ENCODE measurements at regions not wholly inside any gene's neighbourhood (a gene's known extent, or its start where the extent isn't known, plus 50 kb on each side); places are given as distances from the start of the nearest gene placed in this dataset.

DNA sequence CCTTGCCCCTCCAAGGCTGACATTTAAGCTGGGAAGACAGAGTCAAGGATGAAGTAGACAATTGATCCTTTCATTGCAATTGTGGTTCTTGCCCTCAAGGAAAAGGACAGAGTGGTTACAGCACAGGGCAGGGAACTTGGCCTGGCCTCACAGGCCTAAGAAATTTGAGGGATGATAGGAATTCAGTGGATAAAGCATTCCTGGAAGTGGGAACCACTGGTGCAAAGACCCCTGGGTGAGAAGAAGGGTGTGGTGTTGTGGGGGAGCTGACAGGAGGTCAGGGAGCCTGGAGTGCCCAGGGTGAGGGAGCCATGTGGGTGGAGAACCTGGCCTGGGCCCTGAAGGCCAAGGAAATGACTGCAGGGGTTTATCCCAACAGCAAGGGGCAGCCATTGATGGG, 287.4 kb downstream of the UACA start:
- DNase-seq (ENCODE audit: low read depth in 2 of 2, low spot score in 1 of 2): no peak

DNA sequence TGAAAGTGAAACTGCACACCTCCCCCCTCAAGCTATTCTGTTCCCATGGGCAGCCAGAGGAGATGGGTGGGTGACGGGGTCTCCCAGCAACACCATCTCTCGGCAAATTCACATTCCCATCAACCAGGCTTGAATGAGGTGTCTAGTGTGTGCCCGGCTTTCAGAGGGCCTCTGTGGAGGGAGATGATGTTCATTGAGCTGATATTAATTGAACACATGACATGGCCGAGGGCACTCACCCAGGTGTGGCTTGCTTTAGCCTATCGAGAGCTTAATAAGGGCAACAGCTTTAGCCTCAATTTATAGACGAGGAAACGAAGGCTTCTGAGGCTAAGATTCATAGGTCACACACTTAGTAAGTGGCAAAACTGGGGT, 288.0 kb downstream of the UACA start:
- DNase-seq (ENCODE audit: low read depth in 2 of 2, low spot score in 1 of 2): no peak

DNA sequence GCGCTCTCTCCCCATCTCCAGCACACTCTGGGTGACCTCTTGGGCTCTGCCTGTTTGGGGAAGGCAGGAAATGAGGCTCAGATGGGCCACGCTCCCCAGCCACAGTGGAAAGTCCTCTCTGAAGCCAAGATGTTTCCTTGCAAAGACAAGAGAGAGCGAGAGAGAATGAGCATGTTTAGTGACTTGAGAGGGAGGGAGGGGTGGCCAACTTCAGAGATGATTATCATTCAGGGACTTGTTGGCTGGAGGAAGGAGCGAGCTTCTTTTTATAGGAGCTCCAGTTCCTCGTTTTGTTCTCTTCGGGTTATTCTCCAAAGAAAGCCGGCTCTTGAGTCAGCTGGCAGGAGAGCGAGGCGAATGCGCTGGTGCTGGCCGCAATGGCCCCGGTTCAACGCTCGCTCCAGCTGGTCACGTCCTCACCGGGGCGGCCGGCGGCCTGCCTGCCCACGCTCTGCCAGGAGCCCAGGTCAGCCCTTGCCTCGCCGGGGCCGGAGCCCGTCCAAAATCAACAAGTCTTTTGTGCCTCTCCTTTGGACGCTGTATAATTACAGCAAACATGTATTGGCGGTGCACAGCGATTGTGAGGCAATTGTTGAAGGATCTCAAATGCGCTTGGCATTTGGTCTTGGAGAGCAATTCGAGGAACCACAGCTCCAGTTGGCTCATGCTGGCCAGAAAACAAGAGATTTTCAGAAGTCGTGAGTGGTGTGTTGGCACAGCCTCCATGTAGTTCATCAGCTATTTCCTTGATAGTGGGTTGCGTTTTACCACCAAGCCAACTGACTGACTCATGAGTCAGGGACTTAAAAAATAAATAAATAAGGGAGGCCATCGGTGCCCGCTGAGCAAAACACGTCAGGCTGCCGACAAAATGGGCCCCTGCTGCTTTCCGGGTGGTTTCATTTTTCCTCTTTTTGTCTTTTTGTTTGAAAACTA, 288.6 kb downstream of the UACA start:
- DNase-seq (ENCODE audit: low read depth in 2 of 2, low spot score in 1 of 2): no peak

DNA sequence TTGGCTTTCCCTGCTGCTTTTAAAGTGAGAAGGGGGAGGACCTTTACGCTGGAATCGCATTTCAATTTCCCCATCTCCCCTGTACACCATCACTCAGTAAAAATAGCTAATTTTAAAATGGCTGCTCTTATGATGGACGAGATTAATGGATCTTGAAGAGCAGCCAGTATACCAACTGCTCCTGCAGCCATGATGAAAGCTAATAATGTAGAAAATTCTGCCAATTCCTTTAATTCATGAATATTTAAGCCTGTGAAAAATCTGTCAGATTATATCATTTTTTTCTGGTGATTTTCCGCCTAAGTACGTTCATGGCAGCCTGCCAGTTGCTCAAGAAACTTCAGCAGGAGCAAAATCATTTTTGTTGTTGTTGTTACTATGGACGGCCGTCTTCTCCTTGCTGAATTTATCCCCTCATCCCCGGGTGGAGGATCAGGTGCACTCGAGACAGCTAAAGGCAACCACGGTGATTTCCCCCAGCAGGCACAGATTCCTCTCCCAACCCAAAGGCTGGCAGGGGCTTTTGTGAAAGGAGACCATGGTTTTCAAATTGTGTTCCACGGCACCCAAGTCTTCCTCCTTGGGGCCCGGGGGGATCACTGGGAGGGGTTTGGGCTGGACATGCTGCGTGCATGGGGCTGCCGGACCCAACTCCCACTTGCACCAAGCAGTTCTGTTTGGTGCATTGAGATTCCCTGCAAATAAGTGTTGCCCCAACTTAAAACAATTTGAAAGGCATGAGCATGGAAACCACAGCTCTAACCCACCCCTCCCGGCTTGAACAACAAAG, 289.6 kb downstream of the UACA start:
- no peak for DNase-seq (ENCODE audit: low read depth in 2 of 2, low spot score in 1 of 2)

DNA sequence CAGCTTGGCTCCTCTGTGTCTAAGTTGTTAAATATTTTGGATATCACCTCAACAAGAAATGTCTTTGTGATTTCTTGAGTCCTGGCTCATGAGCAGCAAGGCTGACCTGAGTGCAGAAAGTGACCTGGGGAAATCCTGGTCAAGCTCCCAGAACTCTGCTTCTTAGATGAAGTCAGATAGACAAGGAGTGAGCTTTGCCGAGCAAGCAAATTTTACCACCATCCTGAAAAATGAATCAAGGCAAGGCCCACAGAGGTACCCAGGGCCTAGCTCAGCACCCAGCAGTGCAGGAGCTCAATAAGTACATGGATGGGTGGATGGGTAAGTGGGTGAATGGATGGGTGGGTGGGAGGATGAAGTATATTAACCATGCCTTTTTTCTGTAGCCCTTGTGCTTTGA, 291.8 kb downstream of the UACA start:
- no peak for DNase-seq (ENCODE audit: low read depth in 2 of 2, low spot score in 1 of 2)

DNA sequence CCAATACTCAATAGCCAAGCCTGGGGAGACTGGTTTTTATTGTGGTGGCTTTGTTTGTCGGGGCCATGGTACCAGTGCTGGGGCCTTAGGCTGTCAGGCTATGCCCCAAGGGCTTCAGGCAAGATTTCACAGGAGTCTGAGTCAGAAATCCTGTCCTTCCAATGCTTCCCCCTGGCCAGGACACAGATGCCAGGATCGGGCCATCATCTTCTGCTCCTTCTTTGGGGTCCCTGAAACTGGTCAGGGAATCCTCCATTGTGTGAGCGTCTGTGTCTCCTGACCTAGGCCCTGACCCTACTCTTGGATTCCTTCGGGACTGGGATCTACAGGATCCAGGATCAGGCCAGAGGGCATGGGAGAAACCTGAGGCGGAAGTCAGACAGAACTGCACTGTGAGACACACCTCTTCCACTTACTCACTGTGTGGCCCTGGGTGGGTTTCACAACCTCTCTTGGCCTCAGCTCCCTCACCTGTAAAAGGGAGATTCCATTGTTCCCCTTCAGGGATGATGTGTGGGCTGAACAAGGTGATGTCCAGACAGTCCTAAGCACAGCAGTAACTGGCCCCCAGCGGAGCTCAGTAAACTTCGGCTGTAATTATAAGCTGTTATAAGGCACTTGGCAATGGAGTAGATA, 292.7 kb downstream of the UACA start:
- DNase-seq (ENCODE audit: low read depth in 2 of 2, low spot score in 1 of 2): no peak

DNA sequence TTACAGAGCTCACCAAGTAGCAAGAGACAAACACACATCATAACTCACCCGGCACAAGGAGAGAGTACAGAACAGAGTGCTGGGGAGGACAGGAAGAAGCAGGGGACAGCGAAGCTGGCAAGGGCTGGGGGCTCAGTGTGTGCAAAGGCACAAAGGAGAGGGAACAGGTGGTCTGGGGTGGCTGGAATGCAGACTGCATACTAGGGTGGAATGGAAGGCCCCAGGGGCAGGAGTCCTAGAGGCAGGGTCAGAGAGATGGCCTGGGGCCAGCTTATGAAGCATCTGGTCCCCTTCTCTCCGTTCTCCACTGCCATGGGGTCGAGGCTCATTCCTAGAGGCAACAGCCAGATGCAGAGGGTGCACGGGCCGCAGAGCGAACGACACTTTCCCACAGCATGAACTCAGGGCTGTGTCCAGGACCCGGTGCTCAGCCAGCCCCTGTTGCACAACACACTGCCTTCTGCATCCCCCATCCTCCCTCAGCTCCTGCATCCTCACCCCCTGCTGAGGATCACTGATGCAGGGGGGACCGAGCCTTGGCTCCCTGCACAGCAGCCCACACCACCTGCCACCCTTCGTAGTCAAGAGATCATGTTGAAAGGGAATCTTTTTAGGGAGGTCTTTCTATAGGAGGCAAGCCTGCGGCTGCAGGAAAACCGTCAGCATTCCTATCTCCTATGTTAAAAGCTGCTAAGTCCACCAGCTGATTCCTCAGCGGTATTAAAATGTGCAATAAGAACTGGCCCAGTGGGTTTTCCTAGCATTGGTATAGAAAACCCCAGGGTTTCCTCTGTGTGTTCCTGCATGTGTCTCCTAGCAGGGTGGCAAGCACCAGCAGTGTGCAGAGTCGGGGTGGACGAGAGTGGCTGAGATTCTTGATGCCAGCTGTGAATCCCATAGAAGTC, 293.5 kb downstream of the UACA start:
- no peak for DNase-seq (ENCODE audit: low read depth in 2 of 2, low spot score in 1 of 2)

DNA sequence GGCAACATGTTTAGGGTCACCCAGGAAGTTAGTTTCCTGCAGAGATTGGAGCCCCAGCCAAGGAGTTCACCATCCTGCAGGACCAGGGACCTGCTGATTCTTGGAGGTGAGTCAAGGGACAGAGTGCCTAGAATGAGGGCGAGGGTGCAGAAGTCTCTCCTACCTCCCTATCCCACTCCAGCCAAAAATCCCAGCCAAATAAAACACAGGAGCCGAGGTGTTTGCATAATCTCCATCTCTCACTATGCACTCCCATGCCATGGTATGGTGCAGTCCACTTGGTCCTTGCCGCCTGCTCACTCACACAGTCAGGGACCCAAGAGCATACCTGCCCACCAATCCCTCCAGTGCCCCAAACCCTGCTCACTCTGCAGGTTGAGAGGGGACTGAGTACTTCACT, 294.2 kb downstream of the UACA start:
- no peak for DNase-seq (ENCODE audit: low read depth in 2 of 2, low spot score in 1 of 2)

DNA sequence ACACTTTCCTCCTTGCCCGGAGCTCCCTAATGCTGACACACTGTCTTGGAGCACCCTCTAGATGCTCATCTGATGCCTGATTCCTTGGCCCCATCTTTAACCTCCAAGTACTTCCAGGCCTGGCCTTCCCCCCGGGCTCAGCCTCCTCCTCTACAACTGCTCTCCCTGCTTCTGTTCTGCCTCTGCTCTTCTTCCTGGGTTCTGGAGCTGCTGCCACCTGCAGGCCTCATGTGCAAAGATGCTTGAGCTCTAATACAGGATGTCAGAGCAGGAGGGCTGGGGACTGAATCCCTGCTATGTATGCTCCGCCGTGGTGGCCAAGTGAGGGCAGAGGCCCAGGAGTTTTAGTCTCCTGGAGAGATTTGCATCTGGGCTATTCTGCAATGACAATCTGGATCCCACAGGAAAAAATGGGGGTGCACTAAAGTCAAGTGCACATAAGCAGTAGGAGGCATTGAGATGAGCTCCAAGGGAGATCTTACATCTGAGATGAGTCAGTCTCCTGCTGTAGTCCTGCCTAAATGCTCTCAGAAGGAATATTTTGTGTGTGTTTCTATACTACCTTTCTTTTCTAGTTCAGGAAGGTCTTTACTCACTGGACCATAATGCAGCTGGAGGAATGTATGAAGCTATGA, 296.3 kb downstream of the UACA start:
- DNase-seq (ENCODE audit: low read depth in 2 of 2, low spot score in 1 of 2): peak in 1 of 2 donors; percentile 23

DNA sequence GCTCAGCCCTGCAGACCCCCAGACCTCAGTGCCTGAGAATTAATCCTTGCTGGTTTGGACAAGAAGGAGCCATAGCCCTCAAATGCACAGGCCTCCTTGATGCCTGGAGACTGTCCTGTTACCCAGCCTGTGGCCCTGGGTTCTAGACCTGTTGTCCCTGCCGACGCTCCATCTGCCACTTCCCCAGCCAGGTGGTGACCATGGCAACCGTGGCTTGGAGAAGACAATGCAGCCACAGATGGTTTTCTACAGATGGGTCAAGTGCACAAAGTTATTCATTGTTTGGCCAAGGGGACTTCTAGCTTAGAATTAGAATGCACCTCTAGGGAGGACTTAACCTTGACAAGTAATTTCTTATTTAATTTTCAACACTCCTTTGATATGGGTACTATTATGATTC, 297.1 kb downstream of the UACA start:
- no peak for DNase-seq (ENCODE audit: low read depth in 2 of 2, low spot score in 1 of 2)

DNA sequence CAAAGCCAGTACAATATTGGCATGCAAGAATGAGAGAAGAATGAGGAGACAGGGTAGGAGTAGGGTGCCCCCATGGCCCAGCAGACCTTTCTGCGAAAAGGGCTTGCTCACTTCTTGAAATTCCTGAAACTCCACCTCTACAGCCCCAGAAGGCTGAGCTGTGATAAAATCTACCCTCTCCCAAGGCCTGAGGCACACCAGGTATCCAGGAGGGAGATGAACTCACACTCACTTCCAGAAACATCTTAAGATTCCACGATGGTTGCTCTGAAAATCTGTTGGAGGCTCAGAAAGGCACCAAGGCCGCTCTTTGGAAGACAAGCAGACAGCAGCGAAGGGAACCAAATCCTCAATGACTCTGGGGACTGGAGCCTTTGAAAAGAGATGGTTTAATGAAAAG, 297.5 kb downstream of the UACA start:
- no peak for DNase-seq (ENCODE audit: low read depth in 2 of 2, low spot score in 1 of 2)

DNA sequence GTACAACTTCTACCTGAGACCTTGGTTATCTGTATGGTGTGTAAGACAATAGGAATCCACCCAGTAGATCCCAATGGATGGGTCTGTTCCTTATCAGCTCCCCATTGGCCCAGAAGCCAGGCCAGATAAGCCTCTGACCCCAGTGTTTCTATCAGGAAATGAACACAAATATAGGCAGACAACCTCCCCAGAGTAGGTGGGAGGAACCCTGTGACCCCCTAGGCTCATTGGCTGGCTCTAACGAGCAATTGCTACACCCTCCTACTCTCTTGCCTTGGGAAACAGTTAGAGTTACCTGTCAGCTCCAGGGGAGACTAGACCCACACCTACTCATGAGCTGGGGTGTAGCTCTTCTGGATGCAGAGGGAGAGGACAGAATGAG, 299.9 kb downstream of the UACA start:
- no peak for DNase-seq (ENCODE audit: low read depth in 2 of 2, low spot score in 1 of 2)

DNA sequence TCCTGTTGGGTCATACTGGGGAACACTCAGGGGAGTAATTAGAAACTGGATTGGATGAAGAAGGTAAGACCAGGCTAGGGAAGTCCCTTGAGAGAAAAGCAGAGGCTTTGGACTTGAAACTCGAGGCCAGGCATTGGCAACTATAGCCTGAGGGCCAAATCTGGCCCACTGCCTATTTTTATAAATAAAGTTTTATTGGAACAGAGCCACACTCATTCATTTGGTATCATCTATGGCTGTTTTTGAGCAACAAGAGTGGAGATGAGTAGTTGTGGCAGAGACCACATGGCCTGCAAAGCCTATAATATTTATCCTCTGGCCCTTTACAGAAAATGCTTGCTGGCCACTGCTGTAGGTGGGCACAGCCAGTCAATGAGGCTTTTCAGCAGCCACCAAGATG, 301.4 kb downstream of the UACA start:
- DNase-seq (ENCODE audit: low read depth in 2 of 2, low spot score in 1 of 2): no peak

DNA sequence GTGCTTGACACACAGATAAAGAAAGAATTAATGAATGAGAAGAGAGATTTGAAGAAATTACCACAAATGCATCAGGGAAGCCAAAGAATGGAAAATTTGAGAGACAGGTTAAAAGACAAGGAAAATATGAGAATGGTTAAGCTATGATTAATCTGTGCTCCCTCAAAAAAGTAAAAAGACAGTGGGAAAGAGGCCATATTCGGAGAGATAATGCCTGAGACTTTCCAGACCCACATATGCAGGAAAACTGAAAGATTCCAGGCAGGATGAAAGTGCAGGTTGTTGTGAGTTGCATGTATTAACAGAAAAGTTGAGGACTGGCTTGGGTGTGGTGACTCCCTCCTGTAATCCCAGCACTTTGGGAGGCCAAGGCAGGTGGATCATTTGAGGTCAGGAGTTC, 302.3 kb downstream of the UACA start:
- DNase-seq (ENCODE audit: low read depth in 2 of 2, low spot score in 1 of 2): no peak

DNA sequence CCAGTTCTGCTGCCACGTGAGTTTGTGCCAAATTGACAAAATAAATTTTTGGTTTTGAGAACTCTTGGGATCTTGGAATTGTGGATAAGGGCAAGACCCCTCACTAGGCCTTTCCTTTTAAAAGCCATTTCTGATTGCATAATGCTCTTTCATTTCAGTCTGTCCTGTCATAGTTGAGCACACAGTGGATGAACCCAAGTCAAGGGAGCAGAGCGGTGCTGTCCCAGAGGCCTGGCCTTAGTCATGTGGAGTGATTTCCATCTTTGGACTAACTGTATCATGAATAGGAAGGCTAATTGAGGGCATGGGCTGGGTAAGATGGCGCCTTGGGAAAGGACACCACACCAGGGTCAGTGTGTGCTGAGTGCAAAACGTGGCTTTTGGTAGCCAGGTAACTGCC, 304.0 kb downstream of the UACA start:
- no peak for DNase-seq (ENCODE audit: low read depth in 2 of 2, low spot score in 1 of 2)

DNA sequence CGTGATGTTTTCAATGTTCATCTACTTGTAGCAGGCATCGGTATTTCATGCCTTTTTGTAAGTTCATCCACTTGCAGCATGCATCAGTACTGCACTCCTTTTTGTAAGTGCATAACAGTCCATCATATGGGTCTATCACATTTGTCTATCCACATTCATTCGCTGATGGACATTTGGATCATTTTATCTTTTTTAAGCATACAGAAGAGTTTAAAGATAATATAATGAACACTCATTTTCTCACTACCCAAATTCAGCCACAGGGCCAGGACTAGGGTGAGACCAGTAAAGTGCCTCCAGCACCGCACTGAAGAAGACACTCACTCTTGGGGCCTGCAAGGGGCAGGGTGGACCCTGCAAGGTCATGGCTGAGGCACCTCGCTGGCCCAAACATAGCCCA, 309.6 kb downstream of the UACA start:
- no peak for DNase-seq (ENCODE audit: low read depth in 2 of 2, low spot score in 1 of 2)

DNA sequence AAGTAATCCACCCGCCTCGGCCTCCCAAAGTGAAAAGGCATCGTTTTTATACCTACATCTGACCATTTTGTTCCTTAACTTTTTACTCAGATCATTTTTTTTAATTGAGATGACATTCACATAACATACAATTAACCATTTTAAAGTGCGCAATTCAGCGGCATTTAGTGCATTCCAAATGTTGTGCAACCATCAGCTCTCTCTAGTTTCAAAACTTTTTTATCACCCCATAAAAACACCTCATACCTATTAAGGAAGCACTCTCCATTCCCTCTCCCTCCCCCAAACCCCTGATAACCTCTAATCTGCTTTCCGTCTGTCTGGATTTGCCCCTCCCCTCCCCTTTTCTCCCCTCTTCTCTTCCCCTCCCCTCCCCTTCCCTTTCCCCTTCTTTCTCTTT, 310.1 kb downstream of the UACA start:
- no peak for DNase-seq (ENCODE audit: low read depth in 2 of 2, low spot score in 1 of 2)

DNA sequence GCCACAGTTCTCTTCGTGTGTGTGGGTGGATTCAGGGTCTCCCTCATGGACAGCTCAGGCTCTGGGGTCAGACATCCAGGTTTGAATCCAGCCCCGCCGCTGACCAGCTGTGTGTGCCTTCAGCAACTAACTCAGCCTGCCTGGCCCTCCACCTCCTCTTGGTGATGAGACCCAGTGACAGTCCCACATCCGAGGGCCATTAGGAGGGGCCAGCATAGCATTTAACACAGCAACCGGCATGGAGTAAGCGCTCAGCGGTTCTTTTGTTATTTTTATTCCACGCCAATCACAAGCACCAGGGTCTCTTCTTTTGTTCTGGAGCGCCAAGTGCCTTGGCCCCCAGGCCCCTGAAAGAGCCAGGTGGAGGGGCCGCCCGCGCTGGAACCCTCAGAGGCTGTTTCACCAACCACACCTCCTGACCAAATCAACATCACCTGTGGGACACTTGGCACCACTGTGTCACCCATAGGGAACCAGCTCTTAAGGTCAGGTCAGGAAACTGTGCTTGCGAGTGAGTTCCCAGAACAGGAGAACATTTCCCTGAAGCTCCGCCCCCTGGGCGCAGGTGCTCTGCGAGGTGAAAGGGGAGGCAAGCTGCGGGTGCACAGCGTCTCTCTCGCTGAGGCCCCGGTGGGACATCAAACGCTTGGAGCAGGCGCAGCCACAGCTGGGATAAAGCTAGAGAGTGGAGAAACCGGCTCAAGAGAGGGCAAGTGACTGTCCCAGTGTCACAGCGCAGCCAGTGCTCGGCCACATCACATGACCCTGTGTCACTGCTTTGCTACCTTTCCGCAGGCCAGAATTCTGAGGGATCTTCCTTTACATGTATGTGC, 311.3 kb downstream of the UACA start:
- DNase-seq (ENCODE audit: low read depth in 2 of 2, low spot score in 1 of 2): no peak

DNA sequence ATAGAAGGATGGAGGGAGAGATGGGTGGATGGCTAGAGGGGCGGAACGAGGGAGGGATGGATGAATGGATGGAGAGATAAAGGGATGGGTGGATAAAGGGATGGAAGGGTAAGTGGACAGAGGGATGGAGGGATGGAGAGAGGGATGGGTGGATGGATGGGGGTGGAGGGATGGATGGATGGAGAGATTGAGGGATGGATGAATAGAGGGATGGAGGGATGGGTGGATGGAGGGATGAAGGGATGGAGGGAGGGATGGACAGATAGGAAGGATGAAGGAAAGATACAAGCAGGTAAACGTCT, 313.3 kb downstream of the UACA start:
- no peak for DNase-seq (ENCODE audit: low read depth in 2 of 2, low spot score in 1 of 2)
